ENCODE measurements at regions not wholly inside any gene's neighbourhood (a gene's known extent, or its start where the extent isn't known, plus 50 kb on each side); places are given as distances from the start of the nearest gene placed in this dataset.

GRCh38 chr13:58528351-58528750 is 896.8 kb downstream of the PCDH17 start:
- no peak for DNase-seq

DNA sequence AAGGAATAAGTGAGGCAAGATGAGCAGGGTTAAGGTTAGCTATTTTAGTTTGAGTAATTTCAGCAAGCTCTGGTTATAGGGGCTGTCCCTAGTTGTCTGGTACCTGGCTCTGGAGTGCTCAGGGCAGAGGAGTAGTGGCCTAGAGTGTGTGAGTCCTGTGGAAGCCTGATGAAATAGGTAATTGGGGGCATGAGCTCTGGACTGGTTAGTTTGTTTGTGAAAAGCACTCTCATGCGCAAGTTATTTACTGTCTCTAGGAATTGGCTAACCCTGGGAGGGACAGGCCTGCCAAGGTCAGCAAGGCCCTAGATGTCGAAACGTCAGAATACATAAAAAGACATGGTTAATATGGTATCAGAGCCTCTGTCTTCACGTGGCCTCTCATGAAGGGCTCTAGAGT is 900.1 kb downstream of the PCDH17 start:
- no peak for DNase-seq

GRCh38 chr13:58542530-58542929 is 911.0 kb downstream of the PCDH17 start:
- no peak for DNase-seq

DNA sequence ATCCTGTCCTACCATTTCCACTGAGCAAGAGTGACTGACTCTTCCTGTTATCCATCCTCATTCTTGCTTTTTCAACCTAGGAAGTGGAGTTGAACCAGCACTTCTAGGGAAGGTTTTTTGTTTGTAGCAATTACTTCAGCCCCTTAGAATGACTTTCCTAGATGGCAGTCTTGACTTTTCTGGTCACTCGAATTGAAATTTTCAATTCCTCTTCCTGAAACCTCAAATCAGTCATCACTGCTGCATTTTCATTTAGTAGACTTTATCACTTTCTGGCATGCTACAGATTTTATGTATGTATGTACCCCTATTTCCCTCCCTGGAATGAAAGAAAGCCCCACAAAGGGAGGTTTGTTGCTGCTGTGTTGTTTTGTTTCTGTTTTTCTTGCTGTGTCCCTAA is 915.9 kb downstream of the PCDH17 start:
- DNase-seq: no peak

- no peak for DNase-seq
Measured at GRCh38 chr13:58566176-58566575, 934.6 kb downstream of the PCDH17 start.

DNA sequence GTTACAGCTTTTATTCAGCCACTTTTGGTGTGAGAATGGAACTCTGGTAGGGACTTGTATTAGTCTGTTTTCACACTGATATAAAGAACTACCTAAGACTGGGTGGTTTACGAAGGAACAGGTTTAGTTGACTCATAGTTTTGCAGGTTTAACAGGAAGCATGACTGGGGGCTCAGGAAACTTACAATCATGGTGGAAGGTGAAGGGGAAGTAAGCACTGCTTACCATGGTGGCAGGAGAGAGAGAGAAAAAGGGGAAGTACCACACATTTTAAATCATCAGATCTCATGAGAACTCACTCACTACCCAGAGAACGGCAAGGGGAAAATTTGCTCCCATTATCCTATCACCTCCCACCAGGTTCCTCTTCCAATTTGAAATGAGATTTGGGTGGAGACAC is 942.2 kb downstream of the PCDH17 start:
- DNase-seq: no peak

DNA sequence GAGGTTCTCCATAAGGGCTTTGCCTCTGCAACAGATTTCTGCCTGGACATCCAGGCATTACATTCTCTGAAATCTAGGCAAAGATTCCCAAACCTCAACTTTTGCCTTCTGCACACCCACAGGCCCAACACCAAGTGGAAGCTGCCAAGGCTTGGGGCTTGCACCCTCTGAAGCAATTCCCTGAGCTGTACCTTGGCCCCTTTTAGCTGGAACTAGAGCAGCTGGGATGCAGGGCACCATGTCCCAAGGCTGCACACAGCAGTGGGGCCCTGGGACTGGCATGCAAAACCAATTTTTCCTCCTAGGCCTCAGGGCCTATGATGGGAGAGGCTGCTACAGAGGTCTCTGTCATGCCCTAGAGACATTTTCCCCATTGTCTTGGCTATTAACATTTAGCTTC is 943.2 kb downstream of the PCDH17 start:
- DNase-seq: no peak

DNA sequence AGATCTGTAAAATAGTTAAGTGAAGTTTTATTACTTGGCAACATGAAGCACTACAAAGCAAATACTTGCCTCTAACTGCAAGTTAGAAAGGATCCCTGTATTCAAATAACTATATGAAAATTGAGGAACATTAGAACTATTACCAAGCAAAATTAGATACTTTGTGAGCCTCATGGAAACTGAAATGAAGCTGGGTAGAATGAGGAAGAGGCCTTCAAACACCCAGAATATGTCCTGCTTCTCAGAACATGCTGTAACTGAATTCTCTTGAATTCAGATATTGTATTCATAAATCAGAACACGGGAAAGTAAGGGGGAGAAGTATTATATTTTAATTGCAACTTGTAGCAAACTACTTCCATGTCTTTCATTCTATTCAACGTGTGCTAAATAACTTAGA is 947.9 kb downstream of the PCDH17 start:
- DNase-seq: no peak

- DNase-seq: no peak
Measured at GRCh38 chr13:58583966-58584365, 952.4 kb downstream of the PCDH17 start.

DNA sequence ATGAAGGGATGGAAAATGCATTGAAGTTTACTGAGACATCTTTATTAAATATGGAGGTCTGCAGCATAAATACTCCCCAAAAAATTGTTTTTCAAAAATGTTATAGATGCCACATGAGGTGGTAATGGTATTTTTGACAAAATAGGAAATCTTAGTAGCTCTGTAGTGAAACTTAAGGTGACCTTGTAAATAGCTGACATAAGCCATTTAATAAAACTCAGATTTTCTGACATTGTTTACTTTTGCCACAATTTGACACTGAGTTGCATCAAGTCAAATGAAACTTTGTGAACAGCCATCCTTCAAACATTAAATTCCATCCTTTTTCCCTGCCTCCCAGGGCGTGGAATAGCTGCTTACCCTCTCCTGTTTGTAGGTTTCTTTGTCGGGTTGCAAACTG is 953.1 kb downstream of the PCDH17 start:
- DNase-seq: no peak

GRCh38 chr13:58587183-58587582 is 955.6 kb downstream of the PCDH17 start:
- DNase-seq: no peak

GRCh38 chr13:58592052-58592451 is 960.5 kb downstream of the PCDH17 start:
- no peak for DNase-seq

GRCh38 chr13:58592786-58593185 is 961.2 kb downstream of the PCDH17 start:
- DNase-seq: no peak

DNA sequence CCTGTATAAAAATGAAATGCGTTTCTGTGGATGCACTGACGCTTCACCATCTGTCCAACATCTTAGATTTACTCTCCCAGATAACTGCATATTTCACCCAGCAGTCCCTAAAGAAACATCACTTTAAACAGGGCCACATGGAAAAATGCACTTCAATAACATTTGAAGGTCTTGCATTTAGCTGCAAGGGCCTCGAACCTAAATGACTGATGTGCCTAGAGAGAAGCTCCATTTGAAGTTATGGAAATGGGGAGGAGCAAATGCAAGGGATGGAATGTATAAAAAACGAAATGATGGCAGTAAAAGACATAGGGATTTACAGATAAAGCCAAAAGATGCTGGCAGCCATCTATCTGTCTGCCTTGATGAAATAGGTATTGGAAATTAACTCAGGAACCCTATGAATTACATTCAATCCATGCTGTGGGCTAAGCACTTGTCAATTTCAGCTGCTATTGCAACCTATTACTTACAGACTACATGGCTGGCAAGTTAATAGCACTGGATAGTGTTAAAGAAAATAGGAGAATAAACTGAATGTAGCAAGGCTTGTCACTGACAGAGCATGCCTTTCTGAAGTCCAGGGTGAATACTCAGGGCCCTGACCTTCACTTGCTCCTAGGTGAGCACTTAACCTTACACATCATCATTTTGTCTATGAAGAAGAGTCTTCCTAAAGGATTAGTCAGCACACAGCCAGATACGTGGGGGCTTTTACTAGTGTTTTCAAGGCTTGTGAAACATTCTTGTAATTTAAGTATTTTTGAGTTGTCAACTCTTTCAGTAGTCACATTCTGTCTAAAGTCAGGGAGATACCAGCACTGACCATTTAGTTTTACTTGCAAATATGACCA is 963.4 kb downstream of the PCDH17 start:
- DNase-seq: no peak

- DNase-seq: no peak
Measured at GRCh38 chr13:58597552-58597951, 966.0 kb downstream of the PCDH17 start.

GRCh38 chr13:58598241-58598640 is 966.7 kb downstream of the PCDH17 start:
- no peak for DNase-seq

DNA sequence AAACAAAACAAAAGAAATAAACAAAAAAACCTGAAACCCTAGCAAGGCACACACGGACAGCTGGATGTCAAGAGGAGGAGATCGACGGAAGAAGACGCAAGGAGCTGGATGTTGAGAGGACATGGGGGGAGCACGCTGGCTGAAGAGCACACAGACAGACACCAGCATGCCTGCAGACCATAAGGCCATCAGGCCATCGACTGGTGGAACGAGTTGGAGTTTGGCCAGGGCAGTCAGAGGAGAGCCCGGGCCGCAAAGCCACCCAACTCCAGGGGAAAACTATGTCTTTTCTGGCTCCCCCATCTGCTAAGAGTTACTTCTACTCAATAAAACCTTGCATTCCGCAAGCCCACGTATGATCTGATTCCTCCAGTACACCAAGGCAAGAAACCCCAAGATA is 979.6 kb downstream of the PCDH17 start:
- no peak for DNase-seq

GRCh38 chr13:58617880-58618665 is 986.5 kb downstream of the PCDH17 start:
- no peak for DNase-seq

- DNase-seq: no peak
Measured at GRCh38 chr13:58619396-58620113, 988.0 kb downstream of the PCDH17 start.

- DNase-seq: no peak
Measured at GRCh38 chr13:58620176-58620575, 988.6 kb downstream of the PCDH17 start.

GRCh38 chr13:58625703-58626389 is 994.3 kb downstream of the PCDH17 start:
- DNase-seq: no peak

DNA sequence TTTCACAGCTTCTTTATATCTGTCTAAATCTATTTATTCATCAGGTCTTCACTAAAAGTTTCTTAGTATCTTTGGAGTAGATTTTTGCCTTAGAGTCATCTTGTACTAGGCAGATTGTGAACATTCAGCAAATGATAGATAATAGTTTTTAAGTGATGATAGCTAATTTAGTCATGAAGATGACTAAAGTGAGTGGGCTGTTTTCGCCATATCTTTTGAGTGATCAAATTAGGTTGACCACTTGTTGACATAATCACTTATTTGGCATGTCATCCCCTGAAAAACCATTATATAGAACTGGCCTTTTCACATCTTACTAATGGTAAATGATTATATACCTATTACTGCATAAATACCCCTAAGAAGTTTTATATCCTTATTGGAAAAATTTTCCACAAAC is 999.2 kb downstream of the PCDH17 start:
- DNase-seq: no peak

GRCh38 chr13:58633226-58633625 is 1001.7 kb downstream of the PCDH17 start:
- no peak for DNase-seq
